HL-60 (cell line): ENCODE measurements at regions not wholly inside any gene's neighbourhood (a gene's known extent, or its start where the extent isn't known, plus 50 kb on each side); places are given as distances from the start of the nearest gene placed in this dataset.

Experiments
- DNase-seq, 2 experiments: peaks; one replicate each; pipeline ENCODE4 v3.0.0-alpha.2; 2010 to 2020; ENCODE audit warnings: low read depth in 1 of 2, low spot score in 1 of 2
- H3K27ac ChIP-seq: fragments of 250-450 bp; sonication (Bioruptor Pico); replicated peaks from 2 replicates; pipeline ENCODE4 v1.5.1; 2020; ENCODE audit warnings: mild to moderate bottlenecking, moderate library complexity
- H3K27me3 ChIP-seq: fragments of 250-450 bp; sonication (Bioruptor Pico); 2 replicates; pipeline ENCODE4 v1.5.1; 2021; ENCODE audit warnings: mild to moderate bottlenecking, moderate library complexity; ENCODE audit not compliant: insufficient read depth, poor library complexity, severe bottlenecking
- H3K4me3 ChIP-seq: replicated peaks from 2 replicates; pipeline ENCODE4 v1.5.1; 2011; ENCODE audit warnings: mild to moderate bottlenecking, control low read depth, low read length; ENCODE audit not compliant: insufficient read depth
- GABPA ChIP-seq: IDR thresholded peaks from 2 replicates; pipeline ENCODE4 v1.6.1; 2012; ENCODE audit warnings: low read depth
- POLR2AphosphoS5 ChIP-seq: IDR thresholded peaks from 2 replicates; pipeline ENCODE4 v1.6.1; 2012; ENCODE audit warnings: low read depth
- REST ChIP-seq: IDR thresholded peaks from 2 replicates; pipeline ENCODE4 v1.6.1; 2012; ENCODE audit warnings: low read depth; ENCODE audit not compliant: insufficient replicate concordance
- SPI1 ChIP-seq: IDR thresholded peaks from 2 replicates; pipeline ENCODE4 v1.6.1; 2012; ENCODE audit warnings: low read depth, mild to moderate bottlenecking, borderline replicate concordance
- TF ChIP-seq, protein P1 (sequence below): IDR thresholded peaks from one replicate; pipeline ENCODE4 v1.5.1; 2011; ENCODE audit warnings: low read length, control low read depth, inconsistent platforms; ENCODE audit not compliant: insufficient read depth

- Histone ChIP-seq H3K27ac (no peak overlapping the region), H3K27me3 (no peaks in the 10 kb centered on the region), H3K4me3 (no peak overlapping the region)
- DNase-seq = no peak
- TF ChIP-seq, protein P1, sequence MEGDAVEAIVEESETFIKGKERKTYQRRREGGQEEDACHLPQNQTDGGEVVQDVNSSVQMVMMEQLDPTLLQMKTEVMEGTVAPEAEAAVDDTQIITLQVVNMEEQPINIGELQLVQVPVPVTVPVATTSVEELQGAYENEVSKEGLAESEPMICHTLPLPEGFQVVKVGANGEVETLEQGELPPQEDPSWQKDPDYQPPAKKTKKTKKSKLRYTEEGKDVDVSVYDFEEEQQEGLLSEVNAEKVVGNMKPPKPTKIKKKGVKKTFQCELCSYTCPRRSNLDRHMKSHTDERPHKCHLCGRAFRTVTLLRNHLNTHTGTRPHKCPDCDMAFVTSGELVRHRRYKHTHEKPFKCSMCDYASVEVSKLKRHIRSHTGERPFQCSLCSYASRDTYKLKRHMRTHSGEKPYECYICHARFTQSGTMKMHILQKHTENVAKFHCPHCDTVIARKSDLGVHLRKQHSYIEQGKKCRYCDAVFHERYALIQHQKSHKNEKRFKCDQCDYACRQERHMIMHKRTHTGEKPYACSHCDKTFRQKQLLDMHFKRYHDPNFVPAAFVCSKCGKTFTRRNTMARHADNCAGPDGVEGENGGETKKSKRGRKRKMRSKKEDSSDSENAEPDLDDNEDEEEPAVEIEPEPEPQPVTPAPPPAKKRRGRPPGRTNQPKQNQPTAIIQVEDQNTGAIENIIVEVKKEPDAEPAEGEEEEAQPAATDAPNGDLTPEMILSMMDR = no peak
- TF ChIP-seq REST (no peak), POLR2AphosphoS5 (no peak), SPI1 (no peak), GABPA (no peak)
Measured at GRCh38 chr11:30125456-30125855, 105.4 kb upstream of the FSHB start.

GRCh38 chr11:30128269-30128932 lies 102.4 kb upstream of the FSHB start:
- TF ChIP-seq POLR2AphosphoS5 (no peak), SPI1 (no peak), GABPA (no peak), REST (no peak)
- TF ChIP-seq, protein P1 = peak; percentile 41
- DNase-seq = peak in 1 of 2 experiments; percentile 9
- Histone ChIP-seq H3K27me3 (no peaks in the 10 kb centered on the region), H3K27ac (no peak overlapping the region), H3K4me3 (no peak overlapping the region)

- Histone ChIP-seq H3K27ac (no peak overlapping the region), H3K27me3 (no peaks in the 10 kb centered on the region), H3K4me3 (no peak overlapping the region)
- TF ChIP-seq, protein P1 = no peak
- TF ChIP-seq SPI1 = no peak
- TF ChIP-seq REST = no peak
- no peak for TF ChIP-seq GABPA
- TF ChIP-seq POLR2AphosphoS5 = no peak
- DNase-seq = no peak
Measured at GRCh38 chr11:30131535-30131934, 99.3 kb upstream of the FSHB start.
